Peyer's patch (tissue), 4 donors: ENCODE measurements at regions not wholly inside any gene's neighbourhood (a gene's known extent, or its start where the extent isn't known, plus 50 kb on each side); places are given as distances from the start of the nearest gene placed in this dataset.
A peak's percentile ranks its signal among the peaks of the same experiment; 100 is the strongest.

Experiments
- DNase-seq, 3 donors: peaks; one replicate each; pipeline ENCODE4 v3.0.0-alpha.2; 2017 to 2019
- H3K27ac ChIP-seq, 4 donors: fragments of 200-600 bp; sonication (generic); one replicate each; pipeline ENCODE4 v1.5.1; 2016 to 2019
- H3K27me3 ChIP-seq, 2 donors: fragments of 200-600 bp; sonication (generic); one replicate each; pipeline ENCODE4 v1.5.1; 2019
- H3K36me3 ChIP-seq, 3 donors: fragments of 200-600 bp; sonication (generic); one replicate each; pipeline ENCODE4 v1.5.1; 2016 to 2019
- H3K4me1 ChIP-seq, 4 donors: fragments of 200-600 bp; sonication (generic); one replicate each; pipeline ENCODE4 v1.5.1; 2016 to 2019
- H3K4me3 ChIP-seq, 4 donors: fragments of 200-600 bp; sonication (generic); 1 replicate in 3 of 4; 2 replicates in 1 of 4; pipeline ENCODE4 v1.5.1; 2016 to 2019; ENCODE audit warnings: mild to moderate bottlenecking in 1 of 4
- H3K9me3 ChIP-seq, 4 donors: fragments of 200-600 bp; sonication (generic); one replicate each; pipeline ENCODE4 v1.5.1; 2016 to 2019; ENCODE audit warnings: mild to moderate bottlenecking in 1 of 4
- CTCF ChIP-seq, 6 experiments: fragments of 450-650 bp in 4 of 6; fragments of 200-600 bp in 2 of 6; sonication (generic) in 1 of 6; IDR thresholded peaks; one replicate each; pipeline ENCODE4 v1.5.1; 2017 to 2019; ENCODE audit warnings: antibody characterized with exemption in 6 of 6, mild to moderate bottlenecking in 3 of 6, moderate library complexity in 1 of 6
- POLR2A ChIP-seq, 2 donors: fragments of 450-650 bp; IDR thresholded peaks; one replicate each; pipeline ENCODE4 v1.5.1; 2017; ENCODE audit warnings: antibody characterized with exemption in 2 of 2, mild to moderate bottlenecking in 2 of 2, moderate library complexity in 2 of 2

GRCh38 chr6:170125456-170126300 is 165.2 kb downstream of the DLL1 start:
- peak in 2 of 3 donors; percentile 24 to 26 for DNase-seq
- peaks cover 0 to 10% (median 0%) of the 10 kb centered on the region in 4 donors for H3K9me3 ChIP-seq
- no peaks in the 10 kb centered on the region for H3K27me3 ChIP-seq
- no peak for TF ChIP-seq CTCF (IDR thresholded peaks at IDR 0.05)
- no peak for TF ChIP-seq POLR2A (IDR thresholded peaks at IDR 0.05)
- no peaks in the 10 kb centered on the region for H3K36me3 ChIP-seq
- H3K4me1 ChIP-seq = peaks cover 0 to 5% (median 0%) of the 10 kb centered on the region in 4 donors
- H3K27ac ChIP-seq = no peak overlapping the region
- no peak overlapping the region for H3K4me3 ChIP-seq

- Histone ChIP-seq H3K4me1 (peaks cover 0 to 3% (median 0%) of the 10 kb centered on the region in 4 donors), H3K27me3 (no peaks in the 10 kb centered on the region), H3K36me3 (no peaks in the 10 kb centered on the region), H3K9me3 (peaks cover 0 to 14% (median 0%) of the 10 kb centered on the region in 4 donors), H3K4me3 (no peak overlapping the region), H3K27ac (no peak overlapping the region)
- TF ChIP-seq POLR2A (IDR thresholded peaks at IDR 0.05) (no peak), CTCF (IDR thresholded peaks at IDR 0.05) (no peak)
- DNase-seq = peak; percentile 8 to 49 (median 39)
These were observed 166.0 kb downstream of the DLL1 start for GRCh38 chr6:170124836-170125235.

- Histone ChIP-seq H3K27ac (no peak overlapping the region), H3K36me3 (no peaks in the 10 kb centered on the region)
These were observed 166.7 kb downstream of the DLL1 start for GRCh38 chr6:170124150-170124549.

GRCh38 chr6:170122651-170123050 is 168.2 kb downstream of the DLL1 start:
- Histone ChIP-seq H3K27ac (no peak overlapping the region), H3K27me3 (no peaks in the 10 kb centered on the region), H3K4me3 (no peak overlapping the region), H3K36me3 (no peaks in the 10 kb centered on the region), H3K4me1 (no peaks in the 10 kb centered on the region), H3K9me3 (peaks cover 0 to 14% (median 0%) of the 10 kb centered on the region in 4 donors)
- TF ChIP-seq POLR2A (IDR thresholded peaks at IDR 0.05) (no peak), CTCF (IDR thresholded peaks at IDR 0.05) (no peak)
- peak in 2 of 3 donors; percentile 14 to 44 for DNase-seq

More at GRCh38 chr6:170124150-170124549, 166.7 kb downstream of the DLL1 start:
- Histone ChIP-seq H3K27me3 (no peaks in the 10 kb centered on the region), H3K4me1 (no peaks in the 10 kb centered on the region), H3K9me3 (peaks cover 0 to 14% (median 0%) of the 10 kb centered on the region in 4 donors), H3K4me3 (no peak overlapping the region)
- TF ChIP-seq POLR2A (IDR thresholded peaks at IDR 0.05) (no peak), CTCF (IDR thresholded peaks at IDR 0.05) (no peak)
- DNase-seq = peak in 1 of 3 donors; percentile 4

- Histone ChIP-seq H3K27me3 (no peaks in the 10 kb centered on the region), H3K4me3 (no peak overlapping the region), H3K9me3 (peaks cover 0 to 14% (median 0%) of the 10 kb centered on the region in 4 donors), H3K36me3 (no peaks in the 10 kb centered on the region), H3K4me1 (no peaks in the 10 kb centered on the region), H3K27ac (peak overlapping the region; percentile 25 to 59 (median 48))
- TF ChIP-seq POLR2A (IDR thresholded peaks at IDR 0.05) = no peak
- no peak for TF ChIP-seq CTCF (IDR thresholded peaks at IDR 0.05)
- DNase-seq = peak in 2 of 3 donors; percentile 36
These were observed 173.5 kb downstream of the DLL1 start for GRCh38 chr6:170117111-170117972.
